HG02852 (cell line): ENCODE measurements at regions not wholly inside any gene's neighbourhood (a gene's known extent, or its start where the extent isn't known, plus 50 kb on each side); places are given as distances from the start of the nearest gene placed in this dataset.
"Not testable (repeated sequence)": the region's sequence is repeated elsewhere in the genome, so short reads cannot be mapped to it uniquely, and the experiment has no call there.

Experiments used
- ATAC-seq: cut with Tn5 transposase; IDR thresholded peaks from one replicate; pipeline ENCODE4 v1.9.1; 2021; ENCODE audit warnings: mild to moderate bottlenecking, moderate library complexity; ENCODE audit not compliant: unreplicated experiment

DNA sequence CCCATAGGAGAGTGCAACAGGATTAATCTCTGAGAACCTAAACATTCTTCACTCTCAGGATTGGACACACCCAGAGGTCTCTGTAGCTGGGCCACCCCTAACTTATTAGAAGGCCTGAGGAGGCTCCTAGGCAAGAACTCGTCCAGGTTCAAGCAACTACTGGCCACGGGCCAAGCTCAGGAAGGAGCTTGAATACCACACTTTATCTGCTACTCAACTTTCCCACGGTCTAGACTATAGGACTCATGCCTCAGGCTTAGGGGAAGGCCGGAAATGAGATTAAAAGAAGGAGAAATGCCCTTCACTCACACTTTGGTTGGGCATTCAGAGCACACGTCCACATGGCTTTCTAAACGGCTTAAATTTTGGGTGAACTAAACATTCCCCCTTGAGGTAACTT is 142.8 kb upstream of the PHYHIPL start:
- ATAC-seq: no peak

DNA sequence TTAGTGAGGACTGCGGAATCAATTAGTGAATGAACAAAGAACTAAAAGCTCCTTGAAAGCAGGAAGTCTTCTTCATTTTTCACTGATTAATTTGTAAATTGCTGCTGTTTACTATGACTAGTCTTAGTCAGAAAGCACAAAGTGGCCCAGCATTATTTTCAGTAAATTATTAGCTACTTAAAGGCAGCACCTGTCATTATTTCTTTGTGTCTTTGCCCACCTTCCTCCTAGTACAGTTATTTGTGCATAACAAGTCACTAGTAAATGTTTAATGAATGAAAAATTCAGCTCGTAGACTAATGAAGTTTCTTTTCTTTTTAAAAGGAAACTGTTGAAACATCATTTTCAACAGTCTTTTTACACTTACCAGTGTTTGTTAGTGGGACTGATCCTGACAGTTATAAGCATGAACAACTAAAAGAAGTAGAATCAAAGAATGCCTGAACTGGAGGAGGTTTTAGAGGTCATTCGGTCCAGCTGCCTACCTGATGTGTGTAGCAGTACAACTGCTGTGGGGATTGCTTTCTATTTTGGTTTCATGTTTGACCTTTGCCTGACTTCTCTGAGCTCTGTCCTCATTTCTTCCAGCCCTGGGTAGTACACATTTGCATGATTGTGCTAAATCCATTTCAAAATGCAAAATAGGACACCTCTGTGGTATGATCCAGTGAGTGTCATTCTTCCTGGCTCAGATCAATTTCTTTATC is 140.0 kb upstream of the PHYHIPL start:
- ATAC-seq: peak; percentile 100

DNA sequence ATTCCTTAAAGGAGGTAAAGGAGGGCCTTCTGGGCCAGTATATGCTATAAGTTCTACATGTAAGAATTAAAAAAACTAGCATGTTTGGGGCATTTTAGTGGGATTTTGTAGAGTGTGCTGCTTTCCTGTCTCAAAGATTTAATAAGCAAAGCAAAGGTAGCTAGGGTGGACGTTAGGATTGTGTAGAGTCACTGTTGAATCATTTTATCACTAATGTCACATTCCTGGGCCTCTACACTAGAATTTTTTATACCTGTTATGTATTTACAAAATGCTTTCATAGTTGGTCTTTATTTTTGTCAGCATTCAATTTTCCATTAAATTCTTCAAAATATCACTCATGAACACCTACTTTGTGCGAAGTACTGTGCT is 139.4 kb upstream of the PHYHIPL start:
- ATAC-seq: peak; percentile 6

DNA sequence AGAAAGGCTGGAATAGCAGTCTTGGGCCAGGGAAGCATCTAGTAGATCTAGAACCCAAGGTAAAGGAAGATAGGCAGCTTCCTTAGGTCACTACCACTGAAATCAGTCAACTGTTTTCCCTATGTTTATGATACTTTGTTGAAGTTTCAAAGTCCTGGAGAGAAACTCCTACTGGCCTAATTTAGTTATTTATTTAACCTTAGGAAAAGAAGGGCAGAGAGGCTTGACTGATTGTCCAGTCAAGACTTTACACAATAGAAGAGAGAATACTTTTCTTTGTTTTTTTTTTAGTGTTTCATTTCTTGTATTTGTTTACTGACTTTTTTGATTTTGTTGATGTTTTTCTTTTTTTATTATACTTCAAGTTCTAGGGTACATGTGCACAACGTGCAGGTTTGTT is 138.9 kb upstream of the PHYHIPL start:
- no peak for ATAC-seq

DNA sequence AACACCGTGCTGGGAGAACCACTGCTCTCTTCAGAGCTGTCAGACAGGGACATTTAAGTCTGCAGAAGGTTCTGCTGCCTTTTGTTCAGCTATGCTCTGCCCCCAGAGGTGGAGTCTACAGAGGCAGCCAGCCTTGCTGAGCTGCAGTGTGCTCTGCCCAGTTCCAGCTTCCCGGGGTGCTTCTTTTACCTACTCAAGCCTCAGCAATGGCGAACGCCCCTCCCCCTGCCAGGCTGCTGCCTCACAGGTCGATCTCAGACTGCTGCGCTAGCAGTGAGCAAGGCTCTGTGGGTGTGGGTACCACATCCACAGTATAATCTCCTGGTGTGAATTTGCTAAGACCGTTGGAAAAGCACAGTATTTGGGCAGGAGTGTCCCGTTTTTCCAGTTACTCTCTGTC is 133.1 kb upstream of the PHYHIPL start:
- ATAC-seq: not testable (repeated sequence)

DNA sequence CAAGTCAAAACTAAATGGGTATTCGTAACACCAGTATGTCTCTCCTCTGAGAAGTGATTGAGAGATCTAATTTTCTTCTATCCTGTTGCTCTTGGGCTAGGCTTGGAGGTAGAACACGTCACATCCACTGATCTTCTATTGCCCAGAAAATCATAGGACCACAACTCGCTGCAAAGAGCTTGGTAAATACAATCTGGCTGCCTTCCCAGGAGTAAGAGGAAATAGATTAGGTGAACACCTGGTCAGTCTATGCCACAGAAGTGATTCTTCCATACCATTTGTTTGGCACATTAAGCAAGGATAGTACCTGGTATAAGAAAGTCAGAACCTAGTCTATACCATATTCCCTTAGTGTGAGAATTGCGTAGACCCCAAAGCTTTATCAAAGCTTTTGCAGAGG is 129.3 kb upstream of the PHYHIPL start:
- ATAC-seq: no peak

DNA sequence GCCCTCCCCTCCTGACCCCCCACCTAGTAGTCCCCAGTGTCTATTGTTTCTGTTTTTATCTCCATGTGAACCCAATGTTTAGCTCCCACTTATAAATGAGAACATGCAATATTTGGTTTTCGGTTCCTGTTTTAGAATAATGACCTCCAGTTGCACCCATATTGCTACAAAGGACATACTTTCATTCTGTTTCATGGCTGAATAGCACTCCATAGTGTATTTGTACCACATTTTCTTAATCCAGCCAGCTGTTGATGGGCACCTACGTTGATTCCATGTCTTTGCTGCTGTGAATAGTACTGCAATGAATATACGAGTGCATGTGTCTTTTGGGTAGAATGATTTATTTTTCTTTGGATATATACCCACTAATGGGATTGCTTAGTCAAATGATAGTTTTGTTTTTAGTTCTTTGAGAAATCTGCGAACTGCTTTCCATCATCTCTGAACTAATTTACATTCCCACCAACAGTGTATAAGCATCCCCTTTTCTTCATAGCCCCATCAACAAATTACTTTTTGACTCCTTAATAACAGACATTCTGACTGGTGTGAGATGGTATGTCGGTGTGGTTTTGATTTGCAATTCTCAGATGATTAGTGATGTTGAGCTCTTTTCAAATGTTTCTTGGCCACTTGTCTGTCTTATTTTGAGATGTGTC is 128.4 kb upstream of the PHYHIPL start:
- ATAC-seq: peak; percentile 90

DNA sequence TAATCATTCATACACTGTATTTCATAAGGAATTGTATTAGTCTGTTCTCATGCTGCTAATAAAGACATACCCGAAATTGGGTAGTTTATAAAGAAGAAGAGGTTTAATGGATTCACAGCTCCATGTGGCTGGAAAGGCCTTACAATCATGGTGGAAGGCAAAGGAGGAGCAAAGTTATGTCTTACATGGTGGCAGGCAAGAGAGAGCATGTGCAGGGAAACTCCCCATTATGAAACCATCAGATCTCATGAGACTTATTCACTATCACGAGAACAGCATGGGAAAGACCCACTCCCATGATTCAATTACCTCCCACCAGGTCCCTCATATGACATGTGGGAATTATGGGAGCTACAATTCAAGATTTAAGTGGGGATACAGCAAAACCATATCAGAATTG is 122.9 kb upstream of the PHYHIPL start:
- ATAC-seq: not testable (repeated sequence)

DNA sequence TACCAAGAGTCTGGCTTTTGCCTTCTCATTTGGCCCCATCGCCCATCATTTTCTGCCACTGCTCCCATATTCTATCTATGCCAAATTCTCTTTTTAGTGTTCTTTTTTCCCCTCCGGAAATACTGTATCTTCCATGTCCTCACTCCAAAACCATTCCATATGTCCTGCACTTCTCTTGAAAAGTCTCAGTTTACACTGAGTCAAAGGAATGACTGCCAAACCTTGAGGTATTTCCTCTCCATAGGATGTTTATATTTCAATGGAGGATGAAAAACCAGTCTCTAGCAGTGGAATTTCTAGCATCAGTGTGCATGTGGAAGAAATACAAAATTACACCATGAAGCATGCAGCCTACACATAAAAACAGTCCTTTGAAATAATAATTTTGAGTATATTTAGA is 121.4 kb upstream of the PHYHIPL start:
- no peak for ATAC-seq

DNA sequence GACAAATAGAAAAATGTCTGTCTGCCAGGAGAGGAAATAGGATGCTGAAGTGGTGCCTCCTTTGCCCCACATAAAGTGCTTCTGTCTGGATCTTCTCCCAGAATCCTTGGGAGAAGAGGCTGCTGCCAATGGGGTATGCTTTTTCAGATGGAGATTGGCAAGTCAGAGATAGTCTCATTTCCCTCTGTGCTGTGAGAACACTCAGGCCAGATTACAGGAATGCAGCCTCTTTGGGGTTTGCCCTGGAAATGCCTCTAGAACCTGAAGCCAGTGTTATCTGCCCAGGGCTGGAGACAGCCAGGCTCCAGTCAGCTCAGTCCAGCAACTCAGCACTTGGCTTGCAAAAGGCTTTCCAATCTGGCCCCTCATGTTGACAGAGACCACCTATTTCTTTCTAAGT is 119.1 kb upstream of the PHYHIPL start:
- no peak for ATAC-seq

DNA sequence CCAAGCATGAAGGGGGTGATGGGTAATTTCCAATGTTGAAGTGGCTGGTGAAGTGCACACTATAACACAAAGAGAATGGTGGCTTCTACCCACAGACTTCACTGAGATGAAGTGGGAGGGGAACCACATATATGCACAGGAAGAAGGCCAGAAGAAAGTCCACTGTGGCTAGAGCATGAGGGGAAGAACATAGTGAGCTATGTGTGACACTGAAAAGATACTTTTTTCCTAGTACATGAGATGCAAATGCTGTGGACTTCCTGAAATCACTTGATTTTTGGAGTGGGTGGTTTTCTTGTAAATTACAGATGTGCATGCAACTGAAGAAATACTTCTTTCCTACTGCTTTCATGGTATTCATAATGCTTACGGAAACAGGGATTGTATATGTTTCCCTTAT is 115.6 kb upstream of the PHYHIPL start:
- ATAC-seq: peak; percentile 86

DNA sequence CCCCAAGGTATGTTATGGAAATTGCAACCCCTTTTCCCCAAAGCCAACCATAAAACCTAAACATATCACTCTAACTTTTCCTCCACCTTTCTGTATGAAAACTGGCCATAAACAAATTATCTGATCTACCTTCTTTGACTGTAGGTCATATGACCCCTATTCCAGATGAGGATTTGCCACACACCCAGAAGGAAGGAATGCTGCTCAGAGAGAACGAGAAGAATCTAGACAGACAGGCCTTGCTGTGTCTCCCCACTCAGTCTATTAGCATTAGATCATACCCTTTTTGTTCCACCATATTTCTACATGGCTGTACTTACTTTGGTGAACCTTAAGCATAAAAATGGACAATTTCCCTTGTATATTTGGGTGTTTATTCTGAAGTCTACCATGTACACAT is 113.0 kb upstream of the PHYHIPL start:
- no peak for ATAC-seq

DNA sequence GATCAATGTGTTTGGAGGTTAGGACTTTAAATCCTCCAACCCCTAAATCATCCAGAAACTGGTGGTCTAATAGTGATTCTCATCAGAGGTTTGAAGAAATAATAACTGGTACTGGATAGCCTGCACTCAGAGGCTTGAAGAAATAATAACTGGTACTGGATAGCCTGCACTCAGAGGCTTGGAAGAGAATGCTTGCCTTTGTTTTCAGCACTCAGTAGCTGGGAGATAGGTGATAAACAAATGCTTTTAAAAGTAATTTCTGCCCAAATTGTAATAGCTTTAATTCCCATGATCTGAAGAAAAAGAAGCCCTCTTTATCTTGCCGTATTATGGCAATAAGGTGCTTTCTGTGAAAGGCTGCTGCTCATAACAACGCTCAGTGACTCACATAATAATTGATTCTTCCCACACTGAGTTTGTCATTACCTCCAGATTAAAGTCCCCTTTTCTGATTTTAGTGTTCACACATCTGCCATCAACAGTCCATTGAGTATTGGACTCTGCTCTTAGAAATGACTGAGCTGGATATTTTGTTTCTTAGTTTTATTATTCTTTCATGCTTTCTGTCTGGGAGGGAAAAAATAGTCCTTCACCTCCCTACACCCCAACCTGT is 112.3 kb upstream of the PHYHIPL start:
- ATAC-seq: no peak

DNA sequence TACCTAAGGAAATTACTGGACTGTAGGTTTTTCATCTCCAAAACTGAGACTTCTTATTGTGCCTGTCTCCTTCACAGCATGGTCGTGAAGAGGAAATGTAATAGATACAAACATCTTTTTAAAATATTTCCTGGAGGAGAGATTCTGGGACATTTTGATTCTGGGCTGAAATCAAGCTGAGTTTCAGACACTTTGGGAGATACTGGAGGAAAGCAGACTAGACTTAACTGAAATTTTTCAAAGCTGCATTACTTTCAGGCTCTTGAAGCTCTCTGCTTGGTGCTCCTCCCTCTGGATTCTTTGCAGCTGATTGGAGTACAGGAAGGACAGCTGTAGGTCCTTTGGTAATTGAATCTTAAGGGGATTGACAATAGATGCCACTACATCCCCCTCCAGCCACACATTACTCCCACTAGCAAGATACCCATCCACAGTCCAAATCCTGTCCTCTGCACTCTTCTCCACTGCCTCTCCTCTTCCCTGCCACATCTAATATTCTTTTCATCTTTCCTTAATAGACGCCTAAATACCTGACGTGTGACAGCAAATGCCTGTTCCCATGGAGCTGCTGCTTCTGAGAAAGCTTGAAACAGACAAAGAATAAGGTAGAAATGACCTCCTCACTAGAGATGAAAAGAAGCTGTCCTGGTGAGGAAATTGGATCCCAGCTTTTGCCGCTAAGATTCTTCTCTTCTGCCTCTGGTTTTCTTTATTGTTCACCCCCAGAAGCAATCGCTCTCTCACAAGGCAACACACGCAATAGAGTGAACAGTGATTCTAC is 111.5 kb upstream of the PHYHIPL start:
- ATAC-seq: no peak

DNA sequence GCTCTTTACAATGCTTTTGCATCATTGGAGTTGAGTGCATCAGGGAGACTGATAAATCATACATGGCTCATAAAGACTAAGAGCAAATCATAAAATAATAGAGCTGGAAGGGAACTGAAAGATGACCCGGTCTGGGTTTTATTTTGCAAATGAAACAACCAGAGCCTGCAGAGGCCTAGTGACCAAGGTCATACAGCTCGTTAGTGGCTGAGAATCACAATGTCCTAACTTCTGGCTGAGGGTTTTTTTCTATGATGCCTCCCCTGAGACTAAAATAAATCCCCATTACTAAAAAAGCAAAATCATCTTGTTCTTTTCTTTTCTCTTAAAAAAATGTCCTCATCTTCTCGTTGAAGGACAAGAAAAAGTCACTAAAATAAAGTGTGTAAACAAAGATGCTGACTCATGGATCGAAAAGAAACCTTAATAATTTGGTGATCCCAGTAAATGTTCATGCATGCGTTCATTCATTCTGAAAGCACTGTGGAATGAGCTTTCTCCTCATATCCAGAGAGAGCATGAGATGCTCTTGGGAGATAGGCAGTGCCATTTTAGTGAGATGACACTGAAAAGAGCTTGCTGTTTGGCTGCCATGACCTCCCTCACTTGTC is 107.8 kb upstream of the PHYHIPL start:
- ATAC-seq: no peak

DNA sequence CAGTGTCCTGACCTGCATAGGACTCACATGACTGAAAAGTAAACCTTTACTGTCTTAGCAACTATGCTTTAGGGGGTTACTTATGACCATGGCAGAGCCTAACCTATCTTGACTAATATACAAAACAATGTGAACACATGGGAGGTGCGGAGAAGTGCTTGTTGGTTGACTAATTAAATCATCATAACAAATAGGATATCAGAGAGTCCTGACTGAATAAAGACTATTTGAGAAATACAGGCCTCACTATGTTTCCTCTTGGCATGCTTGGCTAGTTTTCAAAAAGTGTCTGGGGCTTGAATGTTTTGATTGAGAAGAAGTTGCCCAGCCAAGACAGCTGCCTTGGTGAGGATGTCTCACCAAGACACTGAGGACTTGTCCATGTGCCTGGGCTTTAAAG is 104.4 kb upstream of the PHYHIPL start:
- ATAC-seq: no peak

DNA sequence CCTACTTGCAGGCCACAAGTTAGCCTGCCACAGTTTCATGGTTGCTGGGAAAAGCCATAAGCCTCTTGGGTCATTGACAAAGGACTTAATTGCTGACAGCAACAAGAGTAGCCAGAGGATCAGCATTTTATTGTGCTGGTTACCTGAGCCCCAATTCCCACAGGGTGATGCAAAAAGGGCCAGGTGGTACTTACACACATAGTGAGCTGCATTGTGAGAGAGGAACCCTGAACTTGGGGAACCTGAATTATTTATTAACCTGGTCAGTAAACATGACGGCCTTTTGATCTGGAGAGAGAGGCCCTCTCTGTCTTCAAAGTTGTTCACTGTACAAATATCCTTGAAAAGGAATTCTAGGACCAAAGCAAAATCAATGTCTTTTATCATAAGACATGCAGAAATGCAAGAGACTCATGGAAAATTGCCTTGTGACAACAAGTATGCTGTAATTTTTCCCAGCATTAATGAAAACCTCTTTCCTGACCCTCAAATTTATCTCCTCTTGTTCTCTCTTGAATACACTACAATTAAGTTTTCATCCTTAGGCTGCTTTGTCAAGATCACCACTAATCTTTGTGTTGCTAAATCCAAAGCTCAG is 102.9 kb upstream of the PHYHIPL start:
- ATAC-seq: no peak

DNA sequence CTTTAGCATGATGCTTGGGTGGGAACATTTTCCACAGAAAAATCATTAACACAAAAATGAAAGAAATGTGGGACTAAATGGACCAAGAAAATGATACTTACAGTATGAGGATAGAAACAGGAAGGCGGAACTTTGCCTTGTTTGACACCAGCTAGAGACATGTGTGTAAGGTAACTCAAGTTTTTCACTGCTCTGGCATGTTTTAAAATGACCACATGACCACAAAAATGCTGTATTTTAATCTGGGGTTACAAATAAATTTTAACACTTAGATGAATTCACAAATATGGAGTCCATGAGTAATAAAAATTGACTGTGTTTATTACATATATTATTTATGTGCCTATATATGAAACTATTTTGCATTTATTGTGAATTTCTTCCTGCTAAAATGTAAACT is 100.9 kb upstream of the PHYHIPL start:
- no peak for ATAC-seq

DNA sequence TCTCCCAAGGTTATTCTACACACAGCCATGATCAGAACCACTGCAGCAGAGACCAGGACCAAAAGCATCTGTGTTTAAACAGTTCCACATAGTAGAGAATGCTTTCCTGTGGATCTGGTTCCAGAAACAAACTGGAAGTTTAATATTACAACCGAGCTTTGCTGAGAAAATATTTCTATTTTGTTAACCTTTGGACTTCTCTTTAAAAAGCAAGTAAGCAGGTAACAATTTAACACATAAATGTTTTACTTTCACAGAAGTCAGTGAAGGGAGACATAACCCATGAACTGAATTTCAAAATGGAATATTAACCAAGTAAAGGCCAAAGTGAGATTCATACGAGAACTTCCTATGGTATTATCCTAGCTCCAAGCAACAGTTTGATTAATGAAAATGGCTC is 98.6 kb upstream of the PHYHIPL start:
- ATAC-seq: no peak

DNA sequence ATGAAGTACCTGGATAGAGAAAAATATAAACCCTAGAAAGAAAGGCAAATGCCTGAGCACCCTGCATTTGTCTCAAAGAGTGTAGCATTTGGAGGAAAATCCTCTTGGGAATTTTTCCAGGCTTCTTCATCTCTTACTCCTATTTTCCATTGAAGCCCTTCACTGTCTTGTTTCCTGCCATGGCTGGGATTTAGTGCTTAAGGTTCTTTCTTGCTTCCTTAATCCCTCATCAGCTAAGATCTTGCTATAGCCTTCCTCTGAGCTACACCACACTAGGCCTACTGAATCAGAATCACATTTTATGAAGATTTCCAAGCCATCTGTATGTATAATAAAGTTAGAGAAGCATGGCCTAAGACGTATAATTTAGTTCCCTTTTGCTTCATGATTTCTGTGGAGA is 97.5 kb upstream of the PHYHIPL start:
- no peak for ATAC-seq
